LNCaP clone FGC (cell line): ENCODE measurements at regions not wholly inside any gene's neighbourhood (a gene's known extent, or its start where the extent isn't known, plus 50 kb on each side); places are given as distances from the start of the nearest gene placed in this dataset.

Experiments used
- DNase-seq: peaks from one replicate; pipeline ENCODE4 v3.0.0-alpha.2; 2011; ENCODE audit warnings: low read depth
- H3K4me3 ChIP-seq: 2 replicates; pipeline ENCODE4 v1.5.1; 2011; ENCODE audit warnings: mild to moderate bottlenecking, low read depth, low read length, control low read depth
- CTCF ChIP-seq: IDR thresholded peaks from 2 replicates; pipeline ENCODE4 v1.5.1; 2012; ENCODE audit warnings: mild to moderate bottlenecking; ENCODE audit not compliant: control insufficient read depth, insufficient read depth; ENCODE audit errors: extremely low read depth

- no peak for DNase-seq
- no peak overlapping the region for H3K4me3 ChIP-seq
- no peak for TF ChIP-seq CTCF
Observed at GRCh38 chr6:77332915-77333623, 130.2 kb downstream of the HTR1B start.

- no peak for DNase-seq
- no peak for TF ChIP-seq CTCF
- H3K4me3 ChIP-seq: no peak overlapping the region
Observed at GRCh38 chr6:77326711-77327110, 136.6 kb downstream of the HTR1B start.

GRCh38 chr6:77326029-77326428 lies 137.3 kb downstream of the HTR1B start:
- no peak for TF ChIP-seq CTCF
- H3K4me3 ChIP-seq: no peak overlapping the region
- no peak for DNase-seq

- H3K4me3 ChIP-seq: no peak overlapping the region
- no peak for DNase-seq
- TF ChIP-seq CTCF: no peak
Observed at GRCh38 chr6:77324866-77325265, 138.4 kb downstream of the HTR1B start.

GRCh38 chr6:77322604-77323003 lies 140.7 kb downstream of the HTR1B start:
- no peak for DNase-seq
- no peak overlapping the region for H3K4me3 ChIP-seq
- no peak for TF ChIP-seq CTCF

- H3K4me3 ChIP-seq: no peak overlapping the region
- no peak for TF ChIP-seq CTCF
Observed at GRCh38 chr6:77318256-77318655, 145.0 kb downstream of the HTR1B start.

GRCh38 chr6:77313595-77313994 lies 149.7 kb downstream of the HTR1B start:
- TF ChIP-seq CTCF: no peak
- H3K4me3 ChIP-seq: no peak overlapping the region
- no peak for DNase-seq

More at GRCh38 chr6:77318256-77318655, 145.0 kb downstream of the HTR1B start:
- no peak for DNase-seq
